H9 (cell line): ENCODE measurements at regions not wholly inside any gene's neighbourhood (a gene's known extent, or its start where the extent isn't known, plus 50 kb on each side); places are given as distances from the start of the nearest gene placed in this dataset.

Experiments
- DNase-seq: peaks from one replicate; pipeline ENCODE4 v3.0.0-alpha.2; 2017
- H2AFZ ChIP-seq: one replicate; pipeline ENCODE4 v1.6.1; 2013; ENCODE audit warnings: mild to moderate bottlenecking, low read length, control low read depth, moderate library complexity
- H2AK5ac ChIP-seq: 2 replicates; pipeline ENCODE4 v1.6.1; 2013; ENCODE audit warnings: low read length, control low read depth, mixed read lengths; ENCODE audit not compliant: insufficient read length
- H2BK120ac ChIP-seq: one replicate; pipeline ENCODE4 v1.6.1; 2013; ENCODE audit warnings: low read depth, mild to moderate bottlenecking, low read length, control low read depth, inconsistent platforms; ENCODE audit not compliant: poor library complexity, severe bottlenecking
- H2BK12ac ChIP-seq: 2 replicates; pipeline ENCODE4 v1.6.1; 2013; ENCODE audit warnings: low read length, control low read depth, mixed read lengths, low read depth; ENCODE audit not compliant: insufficient read length
- H2BK15ac ChIP-seq: 2 replicates; pipeline ENCODE4 v1.6.1; 2013; ENCODE audit warnings: low read depth, low read length, control low read depth
- H2BK20ac ChIP-seq: one replicate; pipeline ENCODE4 v1.6.1; 2013; ENCODE audit warnings: low read depth, mild to moderate bottlenecking, low read length, control low read depth, inconsistent platforms; ENCODE audit not compliant: poor library complexity, severe bottlenecking
- H2BK5ac ChIP-seq: 2 replicates; pipeline ENCODE4 v1.6.1; 2013; ENCODE audit warnings: low read length, control low read depth, mixed read lengths; ENCODE audit not compliant: insufficient read length
- H3K14ac ChIP-seq: 2 replicates; pipeline ENCODE4 v1.6.1; 2013; ENCODE audit warnings: low read length, control low read depth; ENCODE audit not compliant: insufficient read depth
- H3K18ac ChIP-seq: 2 replicates; pipeline ENCODE4 v1.6.1; 2013; ENCODE audit warnings: low read depth, mild to moderate bottlenecking, mixed read lengths, low read length, control low read depth; ENCODE audit not compliant: insufficient read length
- H3K23ac ChIP-seq: 2 replicates; pipeline ENCODE4 v1.6.1; 2013; ENCODE audit warnings: low read length, control low read depth, mixed read lengths, low read depth; ENCODE audit not compliant: insufficient read length
- H3K23me2 ChIP-seq: 2 replicates; pipeline ENCODE4 v1.6.1; 2013; ENCODE audit warnings: low read depth, mild to moderate bottlenecking, mixed read lengths, low read length, control low read depth; ENCODE audit not compliant: insufficient read length, poor library complexity, severe bottlenecking
- H3K27ac ChIP-seq: 2 replicates; pipeline ENCODE4 v1.5.1; 2013; ENCODE audit warnings: low read length, control low read depth, mixed read lengths, low read depth; ENCODE audit not compliant: insufficient read length
- H3K27me3 ChIP-seq: 2 replicates; pipeline ENCODE4 v1.6.1; 2013; ENCODE audit warnings: low read length, control low read depth, inconsistent platforms; ENCODE audit not compliant: insufficient read depth
- H3K4ac ChIP-seq: 2 replicates; pipeline ENCODE4 v1.6.1; 2013; ENCODE audit warnings: low read depth, mild to moderate bottlenecking, control low read depth, inconsistent platforms, low read length, moderate library complexity
- H3K4me1 ChIP-seq: 2 replicates; pipeline ENCODE4 v1.6.1; 2013; ENCODE audit warnings: low read length, control low read depth, inconsistent platforms; ENCODE audit not compliant: insufficient read depth
- H3K4me2 ChIP-seq: 2 replicates; pipeline ENCODE4 v1.6.1; 2013; ENCODE audit warnings: low read length, control low read depth, mixed read lengths; ENCODE audit not compliant: insufficient read length, insufficient read depth
- H3K56ac ChIP-seq: 2 replicates; pipeline ENCODE4 v1.6.1; 2013; ENCODE audit warnings: low read depth, mild to moderate bottlenecking, mixed read lengths, low read length, control low read depth; ENCODE audit not compliant: insufficient read length
- H3K79me1 ChIP-seq: 2 replicates; pipeline ENCODE4 v1.6.1; 2013; ENCODE audit warnings: low read depth, mild to moderate bottlenecking, moderate library complexity, low read length, control low read depth, inconsistent platforms; ENCODE audit not compliant: insufficient read depth, poor library complexity, severe bottlenecking
- H3K79me2 ChIP-seq: 2 replicates; pipeline ENCODE4 v1.6.1; 2013; ENCODE audit warnings: low read length, control low read depth, inconsistent platforms; ENCODE audit not compliant: insufficient read depth
- H3K9ac ChIP-seq: 2 replicates; pipeline ENCODE4 v1.6.1; 2013; ENCODE audit warnings: low read length, control low read depth, mixed read lengths; ENCODE audit not compliant: insufficient read length; ENCODE audit errors: extremely low read depth
- H3K9me3 ChIP-seq: one replicate; pipeline ENCODE4 v1.6.1; 2013; ENCODE audit warnings: low read depth, low read length, inconsistent platforms; ENCODE audit not compliant: control insufficient read depth
- H3T11ph ChIP-seq: one replicate; pipeline ENCODE4 v1.6.1; 2013; ENCODE audit warnings: mild to moderate bottlenecking, low read length, control low read depth, inconsistent platforms
- H4K20me1 ChIP-seq: one replicate; pipeline ENCODE4 v1.6.1; 2013; ENCODE audit not compliant: control insufficient read depth, insufficient read length, insufficient read depth
- H4K5ac ChIP-seq: 2 replicates; pipeline ENCODE4 v1.6.1; 2013; ENCODE audit warnings: low read depth, mild to moderate bottlenecking, mixed read lengths, low read length, control low read depth; ENCODE audit not compliant: insufficient read length
- H4K8ac ChIP-seq: replicated peaks from 2 replicates; pipeline ENCODE4 v1.6.1; 2013; ENCODE audit warnings: low read length, control low read depth, mixed read lengths, low read depth; ENCODE audit not compliant: insufficient read length
- H4K91ac ChIP-seq: 2 replicates; pipeline ENCODE4 v1.6.1; 2013; ENCODE audit warnings: low read depth, mild to moderate bottlenecking, moderate library complexity, mixed read lengths, low read length, control low read depth; ENCODE audit not compliant: insufficient read length
- H3K27ac Mint-ChIP-seq, 3 experiments: 2 replicates in 2 of 3; 3 replicates in 1 of 3; pipeline ENCODE4 v1.8.0; 2020 to 2021; ENCODE audit warnings: mixed read lengths in 3 of 3, mild to moderate bottlenecking in 1 of 3, moderate library complexity in 1 of 3
- H3K27me3 Mint-ChIP-seq: 2 replicates; pipeline ENCODE4 v1.8.0; 2021; ENCODE audit warnings: low read depth, mild to moderate bottlenecking, moderate library complexity, mixed read lengths
- H3K36me3 Mint-ChIP-seq, 3 experiments: 2 replicates in 2 of 3; 3 replicates in 1 of 3; pipeline ENCODE4 v1.8.0; 2020 to 2021; ENCODE audit warnings: low read depth in 3 of 3, mixed read lengths in 3 of 3; ENCODE audit not compliant: insufficient read depth in 1 of 3
- H3K4me1 Mint-ChIP-seq, 2 experiments: 2 replicates each; pipeline ENCODE4 v1.8.0; 2020; ENCODE audit warnings: mixed read lengths in 2 of 2
- H3K4me3 Mint-ChIP-seq, 2 experiments: 2 replicates in 1 of 2; 3 replicates in 1 of 2; pipeline ENCODE4 v1.8.0; 2020 to 2021; ENCODE audit warnings: mild to moderate bottlenecking in 2 of 2, mixed read lengths in 2 of 2, moderate library complexity in 1 of 2
- H3K9me3 Mint-ChIP-seq, 2 experiments: 2 replicates in 1 of 2; 3 replicates in 1 of 2; pipeline ENCODE4 v1.8.0; 2020; ENCODE audit warnings: mild to moderate bottlenecking in 2 of 2, mixed read lengths in 2 of 2, moderate library complexity in 1 of 2
- WGBS: extraction: QIAGEN DNeasy Blood & Tissue Kit; methylation state at CpG from one replicate; pipeline ENCODE4 v1.1.7; 2013; ENCODE audit warnings: missing lambda C conversion rate, low lambda C conversion rate, mixed read lengths; ENCODE audit not compliant: insufficient read length; ENCODE audit errors: extremely low coverage; 5-methylcytosine and 5-hydroxymethylcytosine counted together
- TF ChIP-seq, protein P1 (sequence below): fragments of 200-600 bp; sonication (generic); conservative IDR thresholded peaks from 3 replicates; pipeline ENCODE4 v1.8.0; 2021; ENCODE audit warnings: antibody characterized with exemption, mild to moderate bottlenecking

DNA sequence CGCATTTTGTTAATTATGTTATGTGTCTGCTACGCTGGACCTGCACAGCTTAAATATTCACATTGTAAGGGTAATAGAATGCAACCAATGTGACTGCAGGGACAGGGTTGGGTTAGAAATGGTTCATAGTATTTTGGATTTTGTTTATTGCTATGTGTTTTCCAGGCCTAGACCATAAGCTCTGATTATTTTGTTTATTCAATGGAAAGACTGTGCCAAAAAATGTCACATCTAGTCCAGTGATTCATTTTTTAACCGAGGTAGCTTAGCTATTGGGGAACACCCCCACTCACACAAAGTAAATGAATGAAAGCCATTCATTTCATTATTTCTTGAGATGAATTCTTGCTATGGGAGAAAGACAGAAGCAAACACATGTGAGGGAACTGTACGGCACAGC is 516.5 kb upstream of the ANKRD30A start:
- H3K27me3 ChIP-seq = no peaks in the 10 kb centered on the region
- no peak overlapping the region for H2AK5ac ChIP-seq
- no peak overlapping the region for H2BK12ac ChIP-seq
- H3K9me3 Mint-ChIP-seq = no peaks in the 10 kb centered on the region
- H3K4me1 ChIP-seq = no peaks in the 10 kb centered on the region
- H2BK120ac ChIP-seq = no peak overlapping the region
- H3K4me3 Mint-ChIP-seq = no peak overlapping the region
- H2BK15ac ChIP-seq = no peak overlapping the region
- H2AFZ ChIP-seq = no peak overlapping the region
- H3K4ac ChIP-seq = no peak overlapping the region
- TF ChIP-seq, protein P1, sequence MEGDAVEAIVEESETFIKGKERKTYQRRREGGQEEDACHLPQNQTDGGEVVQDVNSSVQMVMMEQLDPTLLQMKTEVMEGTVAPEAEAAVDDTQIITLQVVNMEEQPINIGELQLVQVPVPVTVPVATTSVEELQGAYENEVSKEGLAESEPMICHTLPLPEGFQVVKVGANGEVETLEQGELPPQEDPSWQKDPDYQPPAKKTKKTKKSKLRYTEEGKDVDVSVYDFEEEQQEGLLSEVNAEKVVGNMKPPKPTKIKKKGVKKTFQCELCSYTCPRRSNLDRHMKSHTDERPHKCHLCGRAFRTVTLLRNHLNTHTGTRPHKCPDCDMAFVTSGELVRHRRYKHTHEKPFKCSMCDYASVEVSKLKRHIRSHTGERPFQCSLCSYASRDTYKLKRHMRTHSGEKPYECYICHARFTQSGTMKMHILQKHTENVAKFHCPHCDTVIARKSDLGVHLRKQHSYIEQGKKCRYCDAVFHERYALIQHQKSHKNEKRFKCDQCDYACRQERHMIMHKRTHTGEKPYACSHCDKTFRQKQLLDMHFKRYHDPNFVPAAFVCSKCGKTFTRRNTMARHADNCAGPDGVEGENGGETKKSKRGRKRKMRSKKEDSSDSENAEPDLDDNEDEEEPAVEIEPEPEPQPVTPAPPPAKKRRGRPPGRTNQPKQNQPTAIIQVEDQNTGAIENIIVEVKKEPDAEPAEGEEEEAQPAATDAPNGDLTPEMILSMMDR = no peak
- no peak overlapping the region for H3K27ac ChIP-seq
- H3K79me2 ChIP-seq = no peaks in the 10 kb centered on the region
- no peak overlapping the region for H3K56ac ChIP-seq
- no peak overlapping the region for H4K8ac ChIP-seq
- no peak overlapping the region for H3K27ac Mint-ChIP-seq
- H3K14ac ChIP-seq = no peak overlapping the region
- H3K4me1 Mint-ChIP-seq = peaks cover 6 to 10% of the 10 kb centered on the region in 2 experiments
- H3T11ph ChIP-seq = no peak overlapping the region
- no peak overlapping the region for H4K5ac ChIP-seq
- WGBS = no CpG with 5 or more reads among the region's 4 CpGs
- no peaks in the 10 kb centered on the region for H3K36me3 Mint-ChIP-seq
- H3K79me1 ChIP-seq = no peaks in the 10 kb centered on the region
- no peaks in the 10 kb centered on the region for H3K27me3 Mint-ChIP-seq
- no peaks in the 10 kb centered on the region for H3K23me2 ChIP-seq
- no peak overlapping the region for H2BK5ac ChIP-seq
- H3K9ac ChIP-seq = no peak overlapping the region
- DNase-seq = no peak
- H4K20me1 ChIP-seq = no peaks in the 10 kb centered on the region
- H2BK20ac ChIP-seq = no peak overlapping the region
- H3K9me3 ChIP-seq = no peaks in the 10 kb centered on the region
- no peak overlapping the region for H3K23ac ChIP-seq
- no peak overlapping the region for H3K18ac ChIP-seq
- H4K91ac ChIP-seq = no peak overlapping the region
- H3K4me2 ChIP-seq = no peak overlapping the region
